IPS-15b (cell line): ENCODE measurements at regions not wholly inside any gene's neighbourhood (a gene's known extent, or its start where the extent isn't known, plus 50 kb on each side); places are given as distances from the start of the nearest gene placed in this dataset.

Source experiments
- H3K27me3 ChIP-seq: one replicate; pipeline ENCODE4 v1.6.1; 2013; ENCODE audit warnings: low read length; ENCODE audit not compliant: control insufficient read depth, insufficient read depth
- H3K36me3 ChIP-seq: one replicate; pipeline ENCODE4 v1.6.1; 2013; ENCODE audit warnings: low read length; ENCODE audit not compliant: control insufficient read depth, insufficient read depth
- H3K4me1 ChIP-seq: one replicate; pipeline ENCODE4 v1.6.1; 2013; ENCODE audit warnings: mild to moderate bottlenecking, low read length; ENCODE audit not compliant: control insufficient read depth, insufficient read depth
- H3K4me3 ChIP-seq: one replicate; pipeline ENCODE4 v1.5.1; 2013; ENCODE audit warnings: low read depth, low read length
- H3K9ac ChIP-seq: one replicate; pipeline ENCODE4 v1.6.1; 2013; ENCODE audit warnings: low read depth, mild to moderate bottlenecking, low read length
- H3K9me3 ChIP-seq: one replicate; pipeline ENCODE4 v1.6.1; 2013; ENCODE audit warnings: mild to moderate bottlenecking, low read length; ENCODE audit not compliant: control insufficient read depth, insufficient read depth

DNA sequence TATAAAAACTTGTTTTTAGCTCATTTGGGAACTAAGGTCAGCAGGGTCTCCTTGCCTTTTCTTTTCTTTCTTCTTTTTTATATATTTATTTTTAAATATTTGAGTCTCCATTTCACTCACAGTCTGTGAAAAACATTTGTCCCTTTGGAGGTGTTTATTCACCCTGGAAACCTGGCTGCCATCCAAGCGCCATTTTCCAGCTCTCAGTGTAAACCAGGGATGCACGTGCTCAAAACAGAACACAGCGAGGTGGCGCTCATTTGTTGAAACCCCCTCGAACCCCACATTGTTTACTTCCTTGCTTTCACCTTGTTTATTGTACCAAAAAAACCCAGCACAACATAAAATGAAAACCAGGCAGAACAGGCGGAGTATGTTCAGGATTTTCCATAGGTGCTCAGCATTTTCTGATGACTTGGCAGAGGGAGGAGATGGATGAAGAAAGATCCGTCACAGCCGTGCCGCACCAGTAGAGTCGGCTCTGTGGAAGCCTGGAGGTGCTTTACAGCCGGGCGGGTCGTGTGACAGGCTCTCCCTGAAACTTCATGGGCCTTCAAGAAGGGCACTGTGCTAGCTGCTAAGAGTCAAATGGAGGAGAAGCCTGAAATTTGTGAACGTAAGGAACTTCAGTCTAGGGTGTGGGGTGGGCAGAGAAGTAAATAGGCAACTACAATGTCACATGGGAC lies 284.4 kb downstream of the FOXL1 start:
- Histone ChIP-seq H3K4me1 (no peaks in the 10 kb centered on the region), H3K27me3 (no peaks in the 10 kb centered on the region), H3K4me3 (no peak overlapping the region)

DNA sequence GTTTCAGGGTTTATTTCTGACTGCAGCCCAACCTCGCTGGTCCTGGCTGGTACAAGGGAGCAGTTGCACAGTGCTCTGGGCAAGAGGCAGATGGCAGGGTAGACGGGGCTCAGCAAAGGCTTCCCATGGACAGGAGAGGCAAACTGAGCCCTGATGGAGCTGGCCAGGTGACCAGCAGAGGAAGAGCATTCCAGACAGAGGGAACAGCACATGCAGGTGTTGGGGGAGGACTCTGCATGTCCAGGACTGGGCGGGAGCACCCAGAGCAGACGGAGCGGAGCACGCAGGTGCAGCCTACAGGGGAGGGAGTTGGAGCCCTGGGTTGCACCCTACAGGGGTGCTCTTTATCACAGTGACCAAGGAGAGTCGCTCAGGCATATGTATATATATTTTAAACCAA lies 285.3 kb downstream of the FOXL1 start:
- no peak overlapping the region for H3K9ac ChIP-seq
- no peaks in the 10 kb centered on the region for H3K36me3 ChIP-seq
- no peaks in the 10 kb centered on the region for H3K4me1 ChIP-seq
- H3K9me3 ChIP-seq: no peaks in the 10 kb centered on the region
- no peaks in the 10 kb centered on the region for H3K27me3 ChIP-seq
- H3K4me3 ChIP-seq: no peak overlapping the region

More for the DNA sequence above, 284.4 kb downstream of the FOXL1 start:
- no peaks in the 10 kb centered on the region for H3K9me3 ChIP-seq
- no peaks in the 10 kb centered on the region for H3K36me3 ChIP-seq
- no peak overlapping the region for H3K9ac ChIP-seq

DNA sequence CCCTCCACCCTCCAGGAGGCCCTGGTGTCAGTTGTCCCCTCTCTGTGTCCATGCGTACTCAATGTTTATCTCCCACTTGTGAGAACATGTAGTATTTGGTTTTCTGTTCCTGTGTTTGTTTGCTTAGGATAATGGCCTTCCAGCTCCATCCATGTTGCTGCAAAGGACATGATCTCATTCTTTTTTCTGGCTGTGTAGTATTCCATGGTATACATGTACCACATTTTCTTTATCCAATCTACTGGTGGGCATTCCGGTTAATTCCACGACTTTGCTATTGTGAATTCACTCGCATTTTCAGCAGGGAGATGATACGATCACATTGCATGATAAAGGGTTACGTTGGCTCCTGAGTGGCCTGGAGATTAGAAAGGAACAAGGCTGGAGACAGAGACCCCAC lies 286.2 kb downstream of the FOXL1 start:
- Histone ChIP-seq H3K4me1 (no peaks in the 10 kb centered on the region), H3K9ac (no peak overlapping the region), H3K9me3 (no peaks in the 10 kb centered on the region), H3K27me3 (no peaks in the 10 kb centered on the region), H3K4me3 (no peak overlapping the region), H3K36me3 (no peaks in the 10 kb centered on the region)

DNA sequence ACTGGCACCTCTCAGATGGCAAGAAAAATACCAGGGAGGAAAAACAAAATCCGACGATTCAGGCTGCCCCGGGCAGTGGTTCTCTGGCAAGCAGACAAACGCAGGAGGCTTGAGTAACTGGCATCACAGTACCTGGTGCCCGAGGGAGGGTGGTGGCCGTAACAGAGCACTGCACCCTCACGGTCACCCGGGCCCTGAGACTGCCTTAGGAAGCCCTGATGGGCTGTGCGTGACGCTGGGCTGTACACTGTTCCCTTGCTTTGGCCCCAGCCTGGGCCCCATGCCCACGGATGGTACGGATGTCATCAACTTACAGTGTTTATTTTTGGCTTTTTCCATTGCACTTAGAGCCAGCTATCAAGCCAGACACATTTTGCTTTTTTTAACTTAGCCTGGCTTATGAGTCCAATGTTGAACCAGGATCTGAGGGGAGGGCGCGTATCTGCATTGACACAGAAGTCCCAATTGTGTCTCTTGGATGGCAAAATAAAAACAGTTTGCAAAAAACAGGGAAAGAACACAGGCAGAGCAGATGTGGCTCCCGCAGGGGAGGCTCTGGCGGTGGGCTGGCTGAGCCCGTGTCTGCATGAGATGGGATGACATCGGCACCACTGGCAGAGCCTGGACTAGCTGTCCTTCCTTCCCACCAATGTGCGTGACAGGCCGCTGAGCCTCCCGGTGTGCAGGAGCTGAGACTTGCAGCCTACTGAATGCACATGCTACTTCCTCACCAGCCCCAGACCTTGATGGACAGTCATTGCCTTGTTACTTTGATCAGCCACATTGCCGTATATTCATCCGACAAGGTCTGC lies 287.7 kb downstream of the FOXL1 start:
- Histone ChIP-seq H3K9me3 (no peaks in the 10 kb centered on the region), H3K9ac (no peak overlapping the region), H3K4me1 (no peaks in the 10 kb centered on the region), H3K27me3 (no peaks in the 10 kb centered on the region), H3K36me3 (no peaks in the 10 kb centered on the region), H3K4me3 (no peak overlapping the region)

DNA sequence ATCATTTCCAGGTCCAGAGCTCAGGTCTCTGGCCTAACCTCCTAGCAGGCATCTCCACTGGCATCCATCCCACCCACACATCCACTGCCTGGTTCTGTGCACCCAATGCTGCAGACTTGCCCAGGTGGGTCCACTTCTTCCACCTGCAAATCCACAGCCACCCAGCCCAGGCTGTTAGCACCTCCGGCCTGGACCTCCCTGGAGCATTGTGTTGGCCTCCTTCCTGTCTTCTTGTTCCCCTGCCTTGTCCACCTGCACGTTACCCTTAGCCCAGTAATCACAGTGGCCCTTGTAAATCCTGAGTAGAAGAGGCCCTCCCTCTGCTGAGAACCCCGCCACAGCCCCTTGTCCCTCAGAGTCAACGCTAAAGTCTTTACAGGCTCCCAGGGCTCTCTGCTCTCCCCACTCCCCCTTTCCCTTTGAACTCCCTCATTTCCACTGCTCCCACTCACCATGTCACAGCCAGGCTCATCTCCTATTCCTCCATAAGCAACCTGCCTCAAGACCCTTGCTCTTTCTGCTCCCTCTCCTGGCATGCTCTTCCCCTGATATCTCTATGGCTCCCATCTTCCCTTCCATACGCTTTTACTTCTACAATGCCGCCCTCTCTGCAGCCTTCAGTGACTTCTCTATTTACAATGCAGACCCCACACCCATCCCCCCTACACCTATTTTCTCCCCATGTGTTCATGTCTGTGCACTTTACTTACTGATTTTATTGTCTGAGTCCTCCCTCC lies 288.8 kb downstream of the FOXL1 start:
- Histone ChIP-seq H3K9ac (no peak overlapping the region), H3K4me1 (no peaks in the 10 kb centered on the region), H3K9me3 (no peaks in the 10 kb centered on the region), H3K36me3 (no peaks in the 10 kb centered on the region), H3K27me3 (no peaks in the 10 kb centered on the region), H3K4me3 (no peak overlapping the region)

DNA sequence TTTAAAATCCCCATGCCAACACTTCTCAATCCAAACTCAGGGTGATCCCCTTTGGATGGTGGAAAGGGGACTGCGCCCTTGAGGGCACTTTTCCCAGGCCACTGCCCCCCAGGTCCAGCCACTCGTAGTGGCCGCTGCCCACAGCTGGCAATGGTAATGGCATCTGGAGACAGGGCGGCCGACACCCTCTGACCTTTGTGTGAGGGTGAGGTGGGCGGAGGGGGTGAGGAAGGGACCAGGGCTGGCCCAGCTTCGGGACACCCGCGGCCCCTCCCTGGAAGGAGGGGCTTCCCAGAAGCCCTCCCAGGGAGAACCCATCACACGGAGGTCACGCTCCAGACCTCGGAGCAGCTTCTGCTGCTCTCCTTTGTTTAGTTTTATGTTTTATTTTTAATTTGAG lies 289.7 kb downstream of the FOXL1 start:
- H3K9ac ChIP-seq: no peak overlapping the region
- no peaks in the 10 kb centered on the region for H3K36me3 ChIP-seq
- no peaks in the 10 kb centered on the region for H3K4me1 ChIP-seq
- no peak overlapping the region for H3K4me3 ChIP-seq
- H3K27me3 ChIP-seq: no peaks in the 10 kb centered on the region
- H3K9me3 ChIP-seq: no peaks in the 10 kb centered on the region

DNA sequence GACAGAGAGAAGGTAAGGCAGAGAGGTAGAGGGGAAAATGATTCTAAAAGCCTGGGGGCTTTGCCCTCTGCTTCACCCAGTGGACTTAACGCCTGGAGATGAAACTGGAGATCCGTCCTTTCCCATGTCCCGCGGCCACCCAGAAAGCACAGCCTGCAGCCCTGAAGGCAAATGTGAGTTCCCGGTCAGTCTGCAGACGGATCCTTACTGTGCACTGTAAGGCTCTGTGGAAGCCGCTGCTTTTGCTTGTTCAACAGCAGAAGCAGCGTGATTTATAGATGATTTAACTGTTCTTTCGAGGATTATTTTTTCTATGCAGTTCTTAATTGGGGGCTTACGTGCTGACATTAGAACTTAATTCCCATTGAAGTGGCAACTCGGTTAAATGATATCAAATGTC lies 290.4 kb downstream of the FOXL1 start:
- H3K36me3 ChIP-seq: no peaks in the 10 kb centered on the region
- H3K9me3 ChIP-seq: no peaks in the 10 kb centered on the region
- no peak overlapping the region for H3K9ac ChIP-seq
- H3K27me3 ChIP-seq: no peaks in the 10 kb centered on the region
- H3K4me3 ChIP-seq: no peak overlapping the region
- no peaks in the 10 kb centered on the region for H3K4me1 ChIP-seq

DNA sequence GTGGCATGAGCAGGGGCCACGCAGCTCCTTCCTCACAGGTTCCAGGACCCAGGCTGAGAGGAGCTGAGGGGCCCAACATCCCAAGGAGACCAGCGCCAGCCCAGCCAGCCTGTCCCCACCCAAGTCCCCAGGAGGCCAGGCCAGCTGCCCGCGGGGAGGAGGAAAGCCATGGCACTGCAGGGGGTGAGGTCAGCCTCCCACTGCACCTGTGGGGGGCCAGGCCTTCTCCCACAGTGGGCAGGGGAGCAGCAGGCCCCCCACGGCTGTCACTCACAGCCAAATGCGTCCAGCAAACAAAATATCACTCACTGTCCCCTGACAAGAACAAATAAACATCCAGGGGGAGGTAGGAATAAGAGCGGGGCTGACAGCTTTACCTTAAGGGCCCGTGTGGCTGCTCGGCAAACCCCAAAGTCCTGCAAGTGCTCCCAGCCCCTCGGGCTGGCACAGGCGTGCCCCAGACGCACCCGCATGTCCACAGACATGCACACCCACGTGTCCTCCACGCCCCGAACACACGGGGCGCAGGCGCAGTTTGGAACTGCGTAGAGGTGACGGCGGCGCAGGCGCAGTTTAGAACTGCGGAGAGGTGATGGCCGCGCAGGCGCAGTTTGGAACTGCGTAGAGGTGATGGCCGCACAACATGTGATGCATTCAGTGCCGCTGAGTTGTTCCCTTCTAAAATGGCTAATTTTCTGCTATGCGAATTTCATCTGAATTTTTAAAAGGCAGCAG lies 291.1 kb downstream of the FOXL1 start:
- H3K27me3 ChIP-seq: no peaks in the 10 kb centered on the region
- no peaks in the 10 kb centered on the region for H3K36me3 ChIP-seq
- H3K9me3 ChIP-seq: no peaks in the 10 kb centered on the region
- H3K4me3 ChIP-seq: no peak overlapping the region
- H3K4me1 ChIP-seq: no peaks in the 10 kb centered on the region
- no peak overlapping the region for H3K9ac ChIP-seq

DNA sequence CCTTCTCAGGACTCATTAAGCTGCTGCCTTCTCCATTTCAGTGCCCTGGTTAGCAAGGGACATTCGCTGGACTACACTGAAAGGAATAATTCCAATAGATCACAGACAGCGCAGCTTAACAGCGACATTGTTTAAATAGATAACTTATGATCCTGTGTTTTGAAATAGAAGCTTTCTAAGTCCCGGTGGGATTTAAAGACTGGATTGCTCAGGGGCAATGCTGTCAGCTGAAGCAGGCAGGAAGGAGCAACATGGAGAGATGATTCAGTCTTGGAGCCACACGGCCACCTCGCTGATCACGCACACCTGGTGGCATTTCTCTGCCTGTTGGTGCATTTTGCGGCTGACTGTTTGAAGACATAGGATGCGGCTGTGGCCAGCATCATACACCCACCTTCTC lies 292.0 kb downstream of the FOXL1 start:
- Histone ChIP-seq H3K27me3 (no peaks in the 10 kb centered on the region), H3K4me3 (no peak overlapping the region), H3K9me3 (no peaks in the 10 kb centered on the region), H3K36me3 (no peaks in the 10 kb centered on the region), H3K4me1 (no peaks in the 10 kb centered on the region), H3K9ac (no peak overlapping the region)

DNA sequence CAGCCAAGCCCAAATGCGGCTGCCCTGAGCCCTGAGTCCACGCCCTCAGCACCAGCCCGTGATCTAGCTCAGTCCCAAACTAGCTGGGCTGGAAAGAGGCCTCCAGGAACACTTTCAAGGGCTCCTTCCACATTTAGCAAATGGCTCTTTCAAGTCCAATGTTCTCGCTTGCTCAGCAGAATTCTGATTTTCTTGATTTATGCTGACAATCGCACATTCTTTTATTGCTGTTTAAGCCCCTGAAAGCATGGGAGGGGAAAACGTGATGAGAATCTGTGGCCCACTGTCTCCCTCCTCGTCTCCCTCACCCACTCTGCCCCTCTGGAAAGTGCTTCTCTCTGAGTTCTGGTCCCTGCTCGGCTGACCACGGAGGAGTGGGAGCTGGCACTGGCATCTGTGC lies 293.8 kb downstream of the FOXL1 start:
- Histone ChIP-seq H3K4me3 (no peak overlapping the region), H3K9me3 (no peaks in the 10 kb centered on the region), H3K4me1 (no peaks in the 10 kb centered on the region), H3K36me3 (no peaks in the 10 kb centered on the region), H3K27me3 (no peaks in the 10 kb centered on the region), H3K9ac (no peak overlapping the region)

DNA sequence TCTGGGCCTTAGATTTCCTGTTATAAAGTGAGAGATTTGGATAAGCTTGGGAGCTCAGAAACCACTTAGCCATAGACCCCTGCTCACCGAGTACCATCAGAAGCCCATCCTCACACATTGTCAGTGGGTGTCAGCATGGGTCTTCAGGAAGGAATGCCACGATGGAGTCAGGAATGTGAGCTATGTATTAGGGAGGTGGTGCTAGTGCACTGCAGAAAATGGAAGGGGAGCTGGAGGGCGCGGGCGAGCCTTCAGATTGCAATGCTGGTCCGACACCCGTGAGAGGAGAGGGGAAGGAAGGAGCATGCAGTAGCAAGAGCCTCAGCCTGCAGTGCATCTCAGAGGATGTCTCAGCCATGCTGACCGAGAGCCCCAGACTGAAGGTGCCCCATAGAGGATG lies 294.5 kb downstream of the FOXL1 start:
- H3K4me1 ChIP-seq: no peaks in the 10 kb centered on the region
- no peaks in the 10 kb centered on the region for H3K9me3 ChIP-seq
- no peaks in the 10 kb centered on the region for H3K36me3 ChIP-seq
- H3K27me3 ChIP-seq: no peaks in the 10 kb centered on the region
- no peak overlapping the region for H3K9ac ChIP-seq
- no peak overlapping the region for H3K4me3 ChIP-seq
